SK-N-SH treated with all-trans-retinoic acid at 6 μM for 48 hours (cell line): ENCODE measurements at regions not wholly inside any gene's neighbourhood (a gene's known extent, or its start where the extent isn't known, plus 50 kb on each side); places are given as distances from the start of the nearest gene placed in this dataset.

Source experiments
- ATAC-seq: fragments of 200-7000 bp; cut with Tn5 transposase; 3 replicates; pipeline ENCODE4 v1.9.1; 2020; ENCODE audit warnings: mild to moderate bottlenecking, moderate library complexity
- ARNTL ChIP-seq: fragments of 450-650 bp; formaldehyde crosslinking; IDR thresholded peaks from 2 replicates; pipeline ENCODE4 v1.5.0; 2020; ENCODE audit warnings: low read depth, mild to moderate bottlenecking, moderate library complexity, borderline replicate concordance
- BACH2 ChIP-seq: fragments of 250-450 bp; sonication (Bioruptor Pico); IDR thresholded peaks from 2 replicates; pipeline ENCODE4 v1.9.0; 2021; ENCODE audit warnings: mild to moderate bottlenecking, borderline replicate concordance
- CSDC2 ChIP-seq: fragments of 250-450 bp; sonication (Bioruptor Pico); IDR thresholded peaks from 2 replicates; pipeline ENCODE4 v1.5.0; 2020; ENCODE audit warnings: mild to moderate bottlenecking, moderate library complexity
- CSRNP3 ChIP-seq: fragments of 250-450 bp; sonication (Bioruptor Pico); IDR thresholded peaks from 2 replicates; pipeline ENCODE4 v1.5.1; 2021; ENCODE audit warnings: mild to moderate bottlenecking, moderate library complexity
- ESRRG ChIP-seq: fragments of 250-450 bp; sonication (Bioruptor Pico); IDR thresholded peaks from 2 replicates; pipeline ENCODE4 v1.6.1; 2021; ENCODE audit warnings: mild to moderate bottlenecking
- GLIS3 ChIP-seq: fragments of 250-450 bp; sonication (Bioruptor Pico); IDR thresholded peaks from 2 replicates; pipeline ENCODE4 v1.5.0; 2020; ENCODE audit warnings: mild to moderate bottlenecking, moderate library complexity
- ISL1 ChIP-seq: fragments of 250-450 bp; sonication (Bioruptor Pico); IDR thresholded peaks from 2 replicates; pipeline ENCODE4 v2.1.2; 2022; ENCODE audit warnings: mild to moderate bottlenecking, moderate library complexity
- OSR1 ChIP-seq: fragments of 250-450 bp; sonication (Bioruptor Pico); IDR thresholded peaks from 2 replicates; pipeline ENCODE4 v1.8.0; 2022; ENCODE audit warnings: moderate library complexity, mild to moderate bottlenecking, inconsistent platforms
- PATZ1 ChIP-seq: fragments of 250-450 bp; sonication (Bioruptor Pico); IDR thresholded peaks from 2 replicates; pipeline ENCODE4 v1.8.0; 2020; ENCODE audit warnings: mild to moderate bottlenecking, moderate library complexity, borderline replicate concordance
- POU6F1 ChIP-seq: fragments of 250-450 bp; sonication (Bioruptor Pico); IDR thresholded peaks from 2 replicates; pipeline ENCODE4 v1.8.0; 2021; ENCODE audit warnings: low read depth, mild to moderate bottlenecking, moderate library complexity, borderline replicate concordance
- PPARA ChIP-seq: fragments of 250-450 bp; sonication (Bioruptor Pico); IDR thresholded peaks from 2 replicates; pipeline ENCODE4 v1.5.0; 2020; ENCODE audit warnings: mild to moderate bottlenecking, borderline replicate concordance
- RARB ChIP-seq: fragments of 250-450 bp; sonication (Bioruptor Pico); IDR thresholded peaks from 2 replicates; pipeline ENCODE4 v1.8.0; 2021; ENCODE audit warnings: mild to moderate bottlenecking, moderate library complexity
- SNAI2 ChIP-seq: fragments of 250-450 bp; sonication (Bioruptor Pico); IDR thresholded peaks from 2 replicates; pipeline ENCODE4 v1.5.0; 2020; ENCODE audit warnings: mild to moderate bottlenecking, moderate library complexity
- TCF4 ChIP-seq: fragments of 250-450 bp; sonication (Bioruptor Pico); IDR thresholded peaks from 2 replicates; pipeline ENCODE4 v1.8.0; 2021; ENCODE audit warnings: mild to moderate bottlenecking, moderate library complexity, borderline replicate concordance
- TSHZ2 ChIP-seq: fragments of 250-450 bp; sonication (Bioruptor Pico); IDR thresholded peaks from 2 replicates; pipeline ENCODE4 v1.5.0; 2020; ENCODE audit warnings: mild to moderate bottlenecking, moderate library complexity
- ZC3H10 ChIP-seq: fragments of 250-450 bp; sonication (Bioruptor Pico); IDR thresholded peaks from 2 replicates; pipeline ENCODE4 v1.5.1; 2021; ENCODE audit warnings: mild to moderate bottlenecking, moderate library complexity
- ZFP3 ChIP-seq: fragments of 250-450 bp; sonication (Bioruptor Pico); IDR thresholded peaks from 2 replicates; pipeline ENCODE4 v1.5.0; 2020; ENCODE audit warnings: mild to moderate bottlenecking, moderate library complexity
- ZNF565 ChIP-seq: fragments of 450-650 bp; formaldehyde crosslinking; conservative IDR thresholded peaks from 2 replicates; pipeline ENCODE4 v1.5.0; 2020; ENCODE audit warnings: low read depth, mild to moderate bottlenecking, moderate library complexity
- ZNF70 ChIP-seq: fragments of 450-650 bp; formaldehyde crosslinking; IDR thresholded peaks from 2 replicates; pipeline ENCODE4 v1.5.0; 2020; ENCODE audit warnings: mild to moderate bottlenecking, moderate library complexity
- ZNF8 ChIP-seq: fragments of 450-650 bp; formaldehyde crosslinking; IDR thresholded peaks from 2 replicates; pipeline ENCODE4 v1.5.0; 2020; ENCODE audit warnings: mild to moderate bottlenecking, moderate library complexity

GRCh38 chr13:22700246-22700887, 480.4 kb upstream of the SGCG start (continued):
- no peak for TF ChIP-seq TSHZ2 (CRISPR knock-in tag)

- no peak for TF ChIP-seq TCF4 (CRISPR knock-in tag)
- no peak for TF ChIP-seq RARB (CRISPR knock-in tag)
- no peak for TF ChIP-seq ZFP3
- no peak for TF ChIP-seq OSR1
- no peak for TF ChIP-seq ZC3H10 (CRISPR knock-in tag)
- no peak for TF ChIP-seq BACH2 (CRISPR knock-in tag)
- TF ChIP-seq TSHZ2 (CRISPR knock-in tag) = no peak
- no peak for TF ChIP-seq ARNTL (CRISPR knock-in tag)
- no peak for TF ChIP-seq ESRRG (CRISPR knock-in tag)
- TF ChIP-seq GLIS3 (CRISPR knock-in tag) = no peak
- no peak for TF ChIP-seq POU6F1 (CRISPR knock-in tag)
- TF ChIP-seq PATZ1 (CRISPR knock-in tag) = no peak
- TF ChIP-seq ZNF565 = no peak
- ATAC-seq = no peak
These were observed 477.1 kb upstream of the SGCG start for GRCh38 chr13:22703601-22704209.

GRCh38 chr13:22707946-22708345, 472.8 kb upstream of the SGCG start:
- TF ChIP-seq CSDC2 (CRISPR knock-in tag) (no peak), ESRRG (CRISPR knock-in tag) (no peak), ZFP3 (no peak)
- ATAC-seq = no peak

GRCh38 chr13:22717036-22717435, 463.7 kb upstream of the SGCG start:
- no peak for ATAC-seq
- TF ChIP-seq CSDC2 (CRISPR knock-in tag) (no peak), TSHZ2 (CRISPR knock-in tag) (no peak), ZNF8 (CRISPR knock-in tag) (no peak), RARB (CRISPR knock-in tag) (no peak), ZNF565 (no peak), ISL1 (CRISPR knock-in tag) (no peak), SNAI2 (CRISPR knock-in tag) (no peak), ZFP3 (no peak), ZNF70 (CRISPR knock-in tag) (no peak), CSRNP3 (CRISPR knock-in tag) (no peak), PPARA (CRISPR knock-in tag) (no peak), ESRRG (CRISPR knock-in tag) (no peak), TCF4 (CRISPR knock-in tag) (no peak), GLIS3 (CRISPR knock-in tag) (no peak), ARNTL (CRISPR knock-in tag) (no peak)
